ENCODE measurements at regions not wholly inside any gene's neighbourhood (a gene's known extent, or its start where the extent isn't known, plus 50 kb on each side); places are given as distances from the start of the nearest gene placed in this dataset.

DNA sequence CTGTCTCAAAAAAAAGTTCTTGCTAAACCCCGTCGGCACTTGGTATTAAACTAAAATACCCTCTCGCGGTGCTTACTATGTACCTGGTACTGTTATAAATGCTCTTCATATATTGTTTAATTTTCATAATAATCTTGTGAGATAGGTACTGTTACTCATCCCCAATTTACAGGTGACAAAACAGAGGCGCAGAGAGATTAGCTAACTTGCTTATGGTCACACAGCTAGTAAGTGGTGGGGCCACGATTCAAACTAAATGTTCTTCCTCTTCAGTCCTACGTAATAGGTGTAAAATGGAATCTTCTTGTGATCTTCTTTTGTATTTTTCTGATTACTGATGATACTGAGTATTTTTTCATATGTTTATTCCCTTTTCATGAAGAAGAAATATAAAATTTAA lies 51.3 kb downstream of the TET3 start:
- H3K9me3 ChIP-seq (ENCODE audit: control insufficient read depth, insufficient read depth, low read length), result no peaks in the 10 kb centered on the region
- no peaks in the 10 kb centered on the region for H3K9me2 ChIP-seq (replicated peaks; ENCODE audit: control insufficient read depth, low read length)
- H3K79me2 ChIP-seq (ENCODE audit: control insufficient read depth, low read length), result peaks cover 94% of the 10 kb centered on the region
- 0 out of 2 replicates have a peak overlapping the region, but pooled peaks have one; percentile 35 for H3K4me3 ChIP-seq (ENCODE audit: low read length)
- no peaks in the 10 kb centered on the region for H3K27me3 ChIP-seq (ENCODE audit: control insufficient read depth, low read length)
- TF ChIP-seq EZH2phosphoT487 (IDR thresholded peaks at IDR 0.05; ENCODE audit: borderline replicate concordance, low read length), result no peak
- TF ChIP-seq, protein P1, sequence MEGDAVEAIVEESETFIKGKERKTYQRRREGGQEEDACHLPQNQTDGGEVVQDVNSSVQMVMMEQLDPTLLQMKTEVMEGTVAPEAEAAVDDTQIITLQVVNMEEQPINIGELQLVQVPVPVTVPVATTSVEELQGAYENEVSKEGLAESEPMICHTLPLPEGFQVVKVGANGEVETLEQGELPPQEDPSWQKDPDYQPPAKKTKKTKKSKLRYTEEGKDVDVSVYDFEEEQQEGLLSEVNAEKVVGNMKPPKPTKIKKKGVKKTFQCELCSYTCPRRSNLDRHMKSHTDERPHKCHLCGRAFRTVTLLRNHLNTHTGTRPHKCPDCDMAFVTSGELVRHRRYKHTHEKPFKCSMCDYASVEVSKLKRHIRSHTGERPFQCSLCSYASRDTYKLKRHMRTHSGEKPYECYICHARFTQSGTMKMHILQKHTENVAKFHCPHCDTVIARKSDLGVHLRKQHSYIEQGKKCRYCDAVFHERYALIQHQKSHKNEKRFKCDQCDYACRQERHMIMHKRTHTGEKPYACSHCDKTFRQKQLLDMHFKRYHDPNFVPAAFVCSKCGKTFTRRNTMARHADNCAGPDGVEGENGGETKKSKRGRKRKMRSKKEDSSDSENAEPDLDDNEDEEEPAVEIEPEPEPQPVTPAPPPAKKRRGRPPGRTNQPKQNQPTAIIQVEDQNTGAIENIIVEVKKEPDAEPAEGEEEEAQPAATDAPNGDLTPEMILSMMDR (IDR thresholded peaks at IDR 0.05; ENCODE audit: low read depth, low read length, poor library complexity, severe bottlenecking), result no peak
- H3K4me1 ChIP-seq (ENCODE audit: control insufficient read depth, low read length), result peaks cover 59% of the 10 kb centered on the region
- no peaks in the 10 kb centered on the region for H3K36me3 ChIP-seq (ENCODE audit: control insufficient read depth, low read length)
- H3K27ac ChIP-seq (ENCODE audit: low read depth, low read length), result peak overlapping the region; percentile 60; the same call in 1 of the 2 replicates
- H3K4me2 ChIP-seq (ENCODE audit: low read length), result peak overlapping the region; percentile 57
- H3F3A ChIP-seq (ENCODE audit: control insufficient read depth, insufficient read depth), result peaks cover 13% of the 10 kb centered on the region
- peaks cover 19% of the 10 kb centered on the region; the same call in 1 of the 2 replicates for H4K20me1 ChIP-seq (ENCODE audit: control insufficient read depth, insufficient read depth, low read depth, low read length)

DNA sequence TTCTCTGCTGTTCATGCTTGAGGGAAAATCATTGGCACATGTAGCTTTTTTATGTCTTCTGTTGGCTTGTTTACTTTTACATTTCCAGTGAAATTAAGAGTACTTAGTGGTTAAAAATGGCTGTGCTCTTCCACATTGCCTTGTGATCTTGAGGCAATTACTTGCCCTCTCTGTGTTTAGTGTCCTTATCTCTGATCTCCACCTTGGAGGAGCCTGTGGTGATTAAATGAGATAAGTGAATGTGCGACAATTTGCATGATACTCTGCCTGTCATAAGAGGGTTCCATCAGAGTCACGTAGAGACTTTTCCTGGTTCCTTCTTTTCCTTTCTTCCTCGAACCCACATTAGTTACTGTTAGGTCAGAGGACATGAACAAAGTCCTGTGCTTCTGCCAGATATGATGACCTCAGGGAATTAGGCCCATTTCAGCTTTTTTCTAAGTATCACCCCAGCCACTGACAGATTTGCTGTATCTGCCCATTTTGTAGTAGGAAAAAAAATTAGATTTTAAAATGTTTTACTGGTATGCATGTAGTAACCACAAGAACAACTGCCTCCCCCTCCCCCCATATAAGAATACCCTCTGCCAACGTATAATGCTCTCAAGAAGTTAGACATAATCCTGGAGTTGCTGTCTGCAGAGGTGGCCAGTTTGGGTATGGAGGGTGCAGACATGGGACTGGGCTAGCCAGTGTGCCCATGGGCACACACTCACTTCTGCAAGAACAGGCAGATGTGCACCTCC lies 51.9 kb downstream of the TET3 start:
- H3K4me1 ChIP-seq (ENCODE audit: control insufficient read depth, low read length), result peaks cover 53% of the 10 kb centered on the region
- H3K9me2 ChIP-seq (replicated peaks; ENCODE audit: control insufficient read depth, low read length), result no peaks in the 10 kb centered on the region
- H3K9me3 ChIP-seq (ENCODE audit: control insufficient read depth, insufficient read depth, low read length), result no peaks in the 10 kb centered on the region
- peaks cover 14% of the 10 kb centered on the region; the same call in 1 of the 2 replicates for H4K20me1 ChIP-seq (ENCODE audit: control insufficient read depth, insufficient read depth, low read depth, low read length)
- H3K4me2 ChIP-seq (ENCODE audit: low read length), result peak overlapping the region; percentile 57
- peaks cover 94% of the 10 kb centered on the region for H3K79me2 ChIP-seq (ENCODE audit: control insufficient read depth, low read length)
- H3K27me3 ChIP-seq (ENCODE audit: control insufficient read depth, low read length), result no peaks in the 10 kb centered on the region
- peak overlapping the region; percentile 38 for H3K4me3 ChIP-seq (ENCODE audit: low read length)
- no peaks in the 10 kb centered on the region for H3K36me3 ChIP-seq (ENCODE audit: control insufficient read depth, low read length)
- TF ChIP-seq, protein P1 (IDR thresholded peaks at IDR 0.05; ENCODE audit: low read depth, low read length, poor library complexity, severe bottlenecking), result no peak
- no peak for TF ChIP-seq EZH2phosphoT487 (IDR thresholded peaks at IDR 0.05; ENCODE audit: borderline replicate concordance, low read length)
- peak overlapping the region; percentile 60 for H3K27ac ChIP-seq (ENCODE audit: low read depth, low read length)
- peaks cover 13% of the 10 kb centered on the region for H3F3A ChIP-seq (ENCODE audit: control insufficient read depth, insufficient read depth)

DNA sequence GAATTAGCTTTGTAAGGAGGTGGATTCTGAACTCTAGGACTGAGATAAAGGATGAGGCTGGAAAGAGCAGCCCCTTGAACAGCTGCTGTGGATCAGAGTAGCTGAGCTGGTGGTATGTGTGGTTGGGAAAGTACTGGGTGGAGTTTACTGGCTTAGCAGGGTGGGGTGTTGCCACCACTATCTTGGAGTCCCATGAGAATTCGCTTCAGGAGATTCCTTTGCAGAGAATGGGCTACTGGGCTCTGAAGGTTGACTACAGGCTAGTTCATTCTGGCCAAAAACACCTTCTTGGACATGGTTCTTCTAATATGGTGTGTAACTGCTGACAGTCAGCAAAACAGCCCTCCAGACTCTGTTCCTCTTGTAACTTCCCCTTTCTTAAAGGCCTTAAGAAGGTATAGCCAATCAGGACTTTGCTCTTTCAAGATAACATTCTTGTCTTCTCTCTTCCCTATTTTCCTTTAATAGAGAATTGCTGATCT lies 52.7 kb downstream of the TET3 start:
- Histone ChIP-seq H3K27me3 (ENCODE audit: control insufficient read depth, low read length) (no peaks in the 10 kb centered on the region), H3K27ac (ENCODE audit: low read depth, low read length) (peak overlapping the region; percentile 60), H3K4me1 (ENCODE audit: control insufficient read depth, low read length) (peaks cover 45% of the 10 kb centered on the region), H3K9me2 (replicated peaks; ENCODE audit: control insufficient read depth, low read length) (no peaks in the 10 kb centered on the region), H3K4me2 (ENCODE audit: low read length) (peak overlapping the region; percentile 57), H3K9me3 (ENCODE audit: control insufficient read depth, insufficient read depth, low read length) (no peaks in the 10 kb centered on the region), H3F3A (ENCODE audit: control insufficient read depth, insufficient read depth) (peaks cover 11% of the 10 kb centered on the region), H3K79me2 (ENCODE audit: control insufficient read depth, low read length) (peaks cover 94% of the 10 kb centered on the region), H4K20me1 (ENCODE audit: control insufficient read depth, insufficient read depth, low read depth, low read length) (peaks cover 11% of the 10 kb centered on the region; the same call in 1 of the 2 replicates), H3K36me3 (ENCODE audit: control insufficient read depth, low read length) (no peaks in the 10 kb centered on the region), H3K4me3 (ENCODE audit: low read length) (peak overlapping the region; percentile 38)
- no peak for TF ChIP-seq EZH2phosphoT487 (IDR thresholded peaks at IDR 0.05; ENCODE audit: borderline replicate concordance, low read length)
- TF ChIP-seq, protein P1 (IDR thresholded peaks at IDR 0.05; ENCODE audit: low read depth, low read length, poor library complexity, severe bottlenecking), result no peak
